ENCODE measurements at regions not wholly inside any gene's neighbourhood (a gene's known extent, or its start where the extent isn't known, plus 50 kb on each side); places are given as distances from the start of the nearest gene placed in this dataset.

DNA sequence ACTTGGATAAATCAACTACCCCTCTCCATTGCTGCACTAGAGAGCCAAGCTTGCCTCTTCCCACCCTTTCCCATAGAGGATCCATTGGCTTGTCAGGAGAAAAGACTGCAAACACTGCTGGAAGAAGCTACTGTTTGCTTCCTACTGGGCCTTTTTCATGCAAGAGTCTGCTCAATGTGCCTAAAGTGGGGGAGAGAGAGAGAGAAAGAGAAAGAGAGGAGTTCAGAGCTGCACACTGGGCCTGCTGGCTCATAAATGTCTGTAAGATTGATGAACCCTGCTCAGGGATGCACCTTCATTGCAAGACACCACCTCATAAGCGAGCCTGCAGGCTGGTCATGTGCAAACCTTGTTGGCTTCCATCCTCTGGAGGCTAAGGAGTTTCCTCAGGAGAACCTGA is 269.4 kb downstream of the ZNF608 start:
- H3K4me3 ChIP-seq (ENCODE audit: low read depth in 1 of 2, low read length in 2 of 2): no peak overlapping the region
- no peak overlapping the region for H3K27ac ChIP-seq (ENCODE audit: low read depth in 2 of 2, low read length in 1 of 2)
- H3K27me3 ChIP-seq (ENCODE audit: control insufficient read depth in 1 of 2, insufficient read depth in 2 of 2, low read length in 2 of 2): no peaks in the 10 kb centered on the region
- WGBS, 2 donors: 86 to 93% methylated on average over 1 of the region's 1 CpG
- no peaks in the 10 kb centered on the region for H3K36me3 ChIP-seq (ENCODE audit: control insufficient read depth in 2 of 2, insufficient read depth in 2 of 2, low read length in 1 of 2)
- H3K4me1 ChIP-seq (ENCODE audit: control insufficient read depth in 2 of 2, insufficient read depth in 2 of 2, low read length in 1 of 2): no peaks in the 10 kb centered on the region
- no peaks in the 10 kb centered on the region for H3K9me3 ChIP-seq (ENCODE audit: control insufficient read depth in 2 of 2, insufficient read depth in 1 of 2, low read depth in 1 of 2, low read length in 1 of 2)

DNA sequence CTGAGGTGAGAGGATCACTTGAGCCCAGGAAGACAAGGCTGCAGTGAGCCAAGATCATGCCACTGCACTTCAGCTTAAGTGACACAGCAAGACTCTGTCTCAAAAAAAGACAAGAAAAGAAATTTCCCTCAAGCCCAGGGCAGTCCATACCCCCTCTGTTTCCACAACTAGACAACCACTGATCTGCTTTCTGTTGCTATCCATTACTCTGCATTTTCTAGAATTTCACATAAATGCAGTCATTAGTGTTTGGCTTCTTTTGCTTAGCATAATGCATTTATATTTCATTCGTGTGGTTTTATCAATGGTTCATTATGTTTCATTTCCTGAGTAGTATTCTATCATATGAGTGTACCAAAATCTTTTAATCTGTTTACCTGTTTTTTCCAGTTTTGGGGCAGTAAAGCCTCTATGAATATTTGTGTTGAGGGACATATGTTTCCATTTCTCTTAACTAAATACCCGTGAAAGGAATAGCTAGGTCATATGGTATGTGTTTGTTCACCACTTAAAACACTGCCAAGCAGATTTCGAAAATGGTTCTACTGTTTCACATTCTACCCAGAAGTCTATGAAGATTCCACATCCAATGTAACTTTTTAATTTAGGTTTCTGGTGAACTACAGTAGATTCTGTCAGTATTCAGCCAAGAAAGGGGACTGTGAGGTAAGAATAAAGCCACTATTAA is 271.8 kb downstream of the ZNF608 start:
- Histone ChIP-seq H3K4me3 (ENCODE audit: low read depth in 1 of 2, low read length in 2 of 2) (no peak overlapping the region), H3K27ac (ENCODE audit: low read depth in 2 of 2, low read length in 1 of 2) (no peak overlapping the region), H3K4me1 (ENCODE audit: control insufficient read depth in 2 of 2, insufficient read depth in 2 of 2, low read length in 1 of 2) (no peaks in the 10 kb centered on the region), H3K36me3 (ENCODE audit: control insufficient read depth in 2 of 2, insufficient read depth in 2 of 2, low read length in 1 of 2) (no peaks in the 10 kb centered on the region), H3K9me3 (ENCODE audit: control insufficient read depth in 2 of 2, insufficient read depth in 1 of 2, low read depth in 1 of 2, low read length in 1 of 2) (no peaks in the 10 kb centered on the region), H3K27me3 (ENCODE audit: control insufficient read depth in 1 of 2, insufficient read depth in 2 of 2, low read length in 2 of 2) (no peaks in the 10 kb centered on the region)
- WGBS, 2 donors: 84 to 87% methylated on average over 3 of the region's 3 CpGs

DNA sequence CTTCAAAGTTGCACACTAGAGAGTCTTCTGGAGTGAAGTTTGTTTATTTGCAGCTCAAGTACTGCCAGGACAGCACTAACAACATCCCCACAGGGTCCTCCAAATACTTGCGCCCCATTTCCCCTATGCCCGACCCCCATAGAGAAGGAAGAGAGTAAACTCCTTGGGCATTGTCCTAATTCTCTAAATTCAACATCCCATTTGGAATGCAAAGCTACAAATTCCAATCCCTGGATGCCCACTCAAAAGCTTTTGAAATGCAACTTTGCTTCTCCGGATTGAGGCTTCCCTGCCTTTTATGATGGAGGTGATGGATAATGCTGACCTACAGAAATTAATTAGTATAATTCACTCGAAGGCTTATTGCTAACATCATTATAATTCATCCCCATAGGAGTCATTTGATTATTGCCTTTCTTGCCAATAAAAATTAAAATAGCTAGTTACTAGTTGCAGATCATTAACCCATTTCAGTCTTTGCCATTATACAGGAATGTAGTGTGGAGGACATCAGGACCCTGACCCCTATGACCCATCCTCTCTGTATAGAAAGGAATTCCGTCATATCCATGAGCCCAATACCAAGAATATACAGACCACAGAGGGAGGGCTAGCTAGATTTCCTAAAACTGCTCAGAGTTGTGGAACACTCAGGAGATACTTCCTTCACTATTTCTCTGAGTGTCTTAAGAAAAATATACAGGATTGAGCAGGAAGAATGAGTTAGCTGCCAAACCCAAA is 277.6 kb downstream of the ZNF608 start:
- WGBS, 2 donors: 84 to 89% methylated on average over 5 of the region's 5 CpGs
- Histone ChIP-seq H3K4me1 (ENCODE audit: control insufficient read depth in 2 of 2, insufficient read depth in 2 of 2, low read length in 1 of 2) (no peaks in the 10 kb centered on the region), H3K36me3 (ENCODE audit: control insufficient read depth in 2 of 2, insufficient read depth in 2 of 2, low read length in 1 of 2) (no peaks in the 10 kb centered on the region), H3K9me3 (ENCODE audit: control insufficient read depth in 2 of 2, insufficient read depth in 1 of 2, low read depth in 1 of 2, low read length in 1 of 2) (no peaks in the 10 kb centered on the region), H3K27ac (ENCODE audit: low read depth in 2 of 2, low read length in 1 of 2) (no peak overlapping the region), H3K4me3 (ENCODE audit: low read depth in 1 of 2, low read length in 2 of 2) (no peak overlapping the region), H3K27me3 (ENCODE audit: control insufficient read depth in 1 of 2, insufficient read depth in 2 of 2, low read length in 2 of 2) (no peaks in the 10 kb centered on the region)

DNA sequence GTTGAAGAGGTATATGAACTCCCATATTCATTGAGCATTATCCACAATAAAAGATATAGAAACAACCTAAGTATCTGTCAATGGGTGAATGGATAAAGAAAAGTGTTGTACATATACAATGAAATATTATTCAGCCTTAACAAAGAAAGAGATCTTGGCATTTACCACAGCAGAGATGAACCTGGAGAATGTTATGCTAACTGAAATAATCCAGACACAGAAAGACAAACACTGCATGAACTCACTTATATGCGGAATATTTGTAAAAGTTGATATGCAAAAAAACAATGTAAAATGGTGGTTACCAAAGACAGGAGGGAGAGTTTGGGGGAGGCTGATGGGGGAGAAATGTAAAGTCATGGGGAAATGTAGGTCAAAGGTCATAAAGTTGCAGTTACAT is 278.7 kb downstream of the ZNF608 start:
- no peaks in the 10 kb centered on the region for H3K4me1 ChIP-seq (ENCODE audit: control insufficient read depth in 2 of 2, insufficient read depth in 2 of 2, low read length in 1 of 2)
- H3K27ac ChIP-seq (ENCODE audit: low read depth in 2 of 2, low read length in 1 of 2): no peak overlapping the region
- 94% methylated on average over 1 of the region's 1 CpG for WGBS, 2 donors
- no peaks in the 10 kb centered on the region for H3K9me3 ChIP-seq (ENCODE audit: control insufficient read depth in 2 of 2, insufficient read depth in 1 of 2, low read depth in 1 of 2, low read length in 1 of 2)
- no peak overlapping the region for H3K4me3 ChIP-seq (ENCODE audit: low read depth in 1 of 2, low read length in 2 of 2)
- H3K27me3 ChIP-seq (ENCODE audit: control insufficient read depth in 1 of 2, insufficient read depth in 2 of 2, low read length in 2 of 2): no peaks in the 10 kb centered on the region
- H3K36me3 ChIP-seq (ENCODE audit: control insufficient read depth in 2 of 2, insufficient read depth in 2 of 2, low read length in 1 of 2): no peaks in the 10 kb centered on the region

DNA sequence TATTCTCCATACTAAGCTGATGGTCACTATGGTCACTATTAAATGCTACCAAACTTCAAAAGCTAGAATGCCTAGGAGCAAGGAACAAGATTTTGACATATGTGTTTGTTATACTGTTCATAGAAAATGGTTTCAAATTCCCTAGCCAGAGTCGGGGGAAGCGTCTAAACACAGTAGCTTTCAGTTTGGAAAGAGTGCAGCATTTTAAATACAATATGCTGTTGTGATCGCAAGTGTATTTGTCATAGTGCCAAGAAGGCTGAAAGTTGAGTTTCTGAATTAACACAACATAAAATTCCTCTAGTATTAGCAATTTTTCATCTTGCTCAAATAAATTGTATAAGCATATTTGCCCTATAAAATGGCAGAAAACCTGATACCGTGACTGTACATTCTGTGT is 280.4 kb downstream of the ZNF608 start:
- WGBS, 2 donors: 77 to 78% methylated on average over 4 of the region's 4 CpGs
- H3K36me3 ChIP-seq (ENCODE audit: control insufficient read depth in 2 of 2, insufficient read depth in 2 of 2, low read length in 1 of 2): no peaks in the 10 kb centered on the region
- H3K27me3 ChIP-seq (ENCODE audit: control insufficient read depth in 1 of 2, insufficient read depth in 2 of 2, low read length in 2 of 2): no peaks in the 10 kb centered on the region

DNA sequence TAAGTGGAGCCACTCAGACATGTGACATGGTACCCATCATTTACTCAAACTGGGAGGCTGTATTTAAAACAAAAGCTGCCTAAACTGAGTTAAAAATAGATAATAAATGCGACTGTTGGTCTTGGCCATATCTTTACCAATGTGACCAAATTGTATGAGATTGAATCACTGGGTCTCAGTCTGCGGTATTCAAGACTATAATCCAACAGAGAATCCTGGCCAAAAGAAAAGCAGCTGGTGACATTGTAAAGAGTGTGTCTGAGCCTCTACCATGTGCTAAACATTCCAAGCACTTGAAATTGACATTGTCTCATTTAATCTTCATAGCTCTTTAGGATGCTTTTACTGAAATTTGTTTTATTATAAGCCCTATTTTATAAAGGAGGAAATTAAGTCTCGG is 282.6 kb downstream of the ZNF608 start:
- Histone ChIP-seq H3K4me3 (ENCODE audit: low read depth in 1 of 2, low read length in 2 of 2) (no peak overlapping the region), H3K36me3 (ENCODE audit: control insufficient read depth in 2 of 2, insufficient read depth in 2 of 2, low read length in 1 of 2) (no peaks in the 10 kb centered on the region), H3K27ac (ENCODE audit: low read depth in 2 of 2, low read length in 1 of 2) (no peak overlapping the region), H3K9me3 (ENCODE audit: control insufficient read depth in 2 of 2, insufficient read depth in 1 of 2, low read depth in 1 of 2, low read length in 1 of 2) (no peaks in the 10 kb centered on the region), H3K27me3 (ENCODE audit: control insufficient read depth in 1 of 2, insufficient read depth in 2 of 2, low read length in 2 of 2) (no peaks in the 10 kb centered on the region), H3K4me1 (ENCODE audit: control insufficient read depth in 2 of 2, insufficient read depth in 2 of 2, low read length in 1 of 2) (no peaks in the 10 kb centered on the region)
- 89 to 91% methylated on average over 3 of the region's 3 CpGs for WGBS, 2 donors

More for the DNA sequence above, 280.4 kb downstream of the ZNF608 start:
- no peaks in the 10 kb centered on the region for H3K4me1 ChIP-seq (ENCODE audit: control insufficient read depth in 2 of 2, insufficient read depth in 2 of 2, low read length in 1 of 2)
- no peak overlapping the region for H3K27ac ChIP-seq (ENCODE audit: low read depth in 2 of 2, low read length in 1 of 2)
- no peaks in the 10 kb centered on the region for H3K9me3 ChIP-seq (ENCODE audit: control insufficient read depth in 2 of 2, insufficient read depth in 1 of 2, low read depth in 1 of 2, low read length in 1 of 2)
- no peak overlapping the region for H3K4me3 ChIP-seq (ENCODE audit: low read depth in 1 of 2, low read length in 2 of 2)

DNA sequence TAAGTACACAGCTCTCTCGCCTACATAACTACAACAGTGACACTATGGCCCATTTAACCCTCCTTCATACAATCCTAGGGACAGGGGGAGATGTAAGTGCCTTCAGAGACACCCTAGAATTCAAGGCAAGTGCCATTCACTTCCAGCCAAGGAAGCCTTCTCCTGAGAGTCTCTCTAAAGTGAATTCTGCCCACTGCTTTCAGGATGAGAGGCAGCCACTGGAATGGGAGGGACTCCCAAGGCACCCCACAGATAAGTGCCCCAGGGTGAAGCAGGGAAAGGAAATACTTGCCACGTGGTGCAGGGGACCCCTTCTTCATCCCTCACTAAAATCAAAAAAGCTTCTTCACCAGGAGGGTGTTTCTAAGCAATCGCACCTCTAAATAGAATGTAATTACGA is 283.7 kb downstream of the ZNF608 start:
- 77 to 80% methylated on average over 4 of the region's 4 CpGs for WGBS, 2 donors
- H3K9me3 ChIP-seq (ENCODE audit: control insufficient read depth in 2 of 2, insufficient read depth in 1 of 2, low read depth in 1 of 2, low read length in 1 of 2): no peaks in the 10 kb centered on the region
- H3K36me3 ChIP-seq (ENCODE audit: control insufficient read depth in 2 of 2, insufficient read depth in 2 of 2, low read length in 1 of 2): no peaks in the 10 kb centered on the region
- H3K27ac ChIP-seq (ENCODE audit: low read depth in 2 of 2, low read length in 1 of 2): no peak overlapping the region
- H3K4me3 ChIP-seq (ENCODE audit: low read depth in 1 of 2, low read length in 2 of 2): no peak overlapping the region
- H3K27me3 ChIP-seq (ENCODE audit: control insufficient read depth in 1 of 2, insufficient read depth in 2 of 2, low read length in 2 of 2): no peaks in the 10 kb centered on the region
- H3K4me1 ChIP-seq (ENCODE audit: control insufficient read depth in 2 of 2, insufficient read depth in 2 of 2, low read length in 1 of 2): no peaks in the 10 kb centered on the region

DNA sequence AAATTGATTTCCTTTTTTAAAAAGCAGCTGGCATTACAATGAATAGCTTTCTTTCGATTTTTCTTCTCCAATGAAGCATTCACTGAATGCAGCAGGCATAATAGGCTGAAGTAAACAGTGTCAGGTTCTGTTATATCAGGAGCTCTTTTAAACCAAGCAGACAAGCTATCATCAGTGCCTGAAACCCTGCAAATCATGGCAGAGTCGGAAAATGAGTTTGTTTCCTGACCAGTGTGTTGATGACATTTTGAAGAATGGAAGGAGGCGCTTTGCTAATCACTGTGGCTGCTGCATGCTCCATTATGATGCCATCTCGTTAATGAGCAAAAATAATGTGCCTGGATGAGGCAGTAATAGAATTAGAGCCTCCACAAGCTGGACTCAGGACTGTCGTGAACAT is 284.5 kb downstream of the ZNF608 start:
- Histone ChIP-seq H3K4me3 (ENCODE audit: low read depth in 1 of 2, low read length in 2 of 2) (no peak overlapping the region), H3K27me3 (ENCODE audit: control insufficient read depth in 1 of 2, insufficient read depth in 2 of 2, low read length in 2 of 2) (no peaks in the 10 kb centered on the region), H3K27ac (ENCODE audit: low read depth in 2 of 2, low read length in 1 of 2) (no peak overlapping the region), H3K36me3 (ENCODE audit: control insufficient read depth in 2 of 2, insufficient read depth in 2 of 2, low read length in 1 of 2) (no peaks in the 10 kb centered on the region), H3K9me3 (ENCODE audit: control insufficient read depth in 2 of 2, insufficient read depth in 1 of 2, low read depth in 1 of 2, low read length in 1 of 2) (no peaks in the 10 kb centered on the region), H3K4me1 (ENCODE audit: control insufficient read depth in 2 of 2, insufficient read depth in 2 of 2, low read length in 1 of 2) (no peaks in the 10 kb centered on the region)
- WGBS, 2 donors: 71 to 72% methylated on average over 5 of the region's 5 CpGs

DNA sequence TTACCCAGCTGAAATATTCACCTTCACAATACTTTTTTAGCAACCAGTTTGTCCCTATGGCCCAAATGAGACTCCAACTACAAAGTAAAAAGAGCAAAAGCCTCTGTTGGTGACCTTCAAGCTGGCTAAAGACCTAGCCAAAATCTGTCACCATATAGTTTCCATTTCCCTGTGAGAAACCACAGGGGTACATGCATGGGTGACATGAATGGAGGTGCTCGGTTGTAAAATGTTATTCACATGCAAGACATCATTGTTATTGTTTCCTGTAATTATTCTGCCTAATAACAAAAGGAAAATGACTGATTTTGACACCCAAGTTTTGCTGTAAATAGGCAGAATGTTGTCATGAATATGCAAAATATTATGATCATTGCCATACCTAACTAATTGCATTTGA is 285.3 kb downstream of the ZNF608 start:
- no peak overlapping the region for H3K4me3 ChIP-seq (ENCODE audit: low read depth in 1 of 2, low read length in 2 of 2)
- no peak overlapping the region for H3K27ac ChIP-seq (ENCODE audit: low read depth in 2 of 2, low read length in 1 of 2)
- 71 to 72% methylated on average over 1 of the region's 1 CpG for WGBS, 2 donors

DNA sequence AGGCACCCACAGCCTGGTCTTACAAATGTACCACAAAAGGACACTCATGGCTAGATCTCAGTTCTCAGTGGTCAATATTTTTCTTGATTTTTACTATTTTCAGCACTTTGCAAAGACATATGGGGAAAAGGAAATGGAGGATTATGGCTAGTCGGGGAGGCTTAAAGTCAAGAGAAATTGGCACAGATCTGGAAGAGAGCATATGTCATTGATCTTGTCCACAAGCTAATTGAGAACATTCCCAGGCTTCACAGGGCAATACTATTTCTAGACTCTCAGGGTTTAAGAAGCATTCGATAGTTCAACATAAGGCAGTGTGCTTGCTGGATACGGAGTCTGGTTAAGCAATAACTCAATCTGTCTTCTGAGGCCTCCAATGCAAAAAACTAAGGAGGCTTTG is 285.8 kb downstream of the ZNF608 start:
- 76 to 79% methylated on average over 3 of the region's 3 CpGs for WGBS, 2 donors

More for the DNA sequence above, 285.3 kb downstream of the ZNF608 start:
- Histone ChIP-seq H3K36me3 (ENCODE audit: control insufficient read depth in 2 of 2, insufficient read depth in 2 of 2, low read length in 1 of 2) (no peaks in the 10 kb centered on the region), H3K4me1 (ENCODE audit: control insufficient read depth in 2 of 2, insufficient read depth in 2 of 2, low read length in 1 of 2) (no peaks in the 10 kb centered on the region), H3K9me3 (ENCODE audit: control insufficient read depth in 2 of 2, insufficient read depth in 1 of 2, low read depth in 1 of 2, low read length in 1 of 2) (no peaks in the 10 kb centered on the region), H3K27me3 (ENCODE audit: control insufficient read depth in 1 of 2, insufficient read depth in 2 of 2, low read length in 2 of 2) (no peaks in the 10 kb centered on the region)

More for the DNA sequence above, 285.8 kb downstream of the ZNF608 start:
- Histone ChIP-seq H3K36me3 (ENCODE audit: control insufficient read depth in 2 of 2, insufficient read depth in 2 of 2, low read length in 1 of 2) (no peaks in the 10 kb centered on the region), H3K27ac (ENCODE audit: low read depth in 2 of 2, low read length in 1 of 2) (no peak overlapping the region), H3K4me3 (ENCODE audit: low read depth in 1 of 2, low read length in 2 of 2) (no peak overlapping the region), H3K27me3 (ENCODE audit: control insufficient read depth in 1 of 2, insufficient read depth in 2 of 2, low read length in 2 of 2) (no peaks in the 10 kb centered on the region), H3K9me3 (ENCODE audit: control insufficient read depth in 2 of 2, insufficient read depth in 1 of 2, low read depth in 1 of 2, low read length in 1 of 2) (no peaks in the 10 kb centered on the region), H3K4me1 (ENCODE audit: control insufficient read depth in 2 of 2, insufficient read depth in 2 of 2, low read length in 1 of 2) (no peaks in the 10 kb centered on the region)

Data from esophagus (tissue), 2 donors.